Right lobe of liver (tissue), 6 donors: ENCODE measurements at regions not wholly inside any gene's neighbourhood (a gene's known extent, or its start where the extent isn't known, plus 50 kb on each side); places are given as distances from the start of the nearest gene placed in this dataset.
A peak's percentile ranks its signal among the peaks of the same experiment; 100 is the strongest.

Experiments
- ATAC-seq, 4 donors: fragments of 200-7000 bp; cut with Tn5 transposase; one replicate each; pipeline ENCODE4 v1.9.1; 2020; ENCODE audit warnings: mild to moderate bottlenecking in 4 of 4, moderate library complexity in 4 of 4
- DNase-seq, 3 donors: peaks; one replicate each; pipeline ENCODE4 v3.0.0-alpha.2; 2020
- H3K27ac ChIP-seq, 3 donors: fragments of 200-600 bp; one replicate each; pipeline ENCODE4 v1.8.0; 2022
- H3K27me3 ChIP-seq, 2 donors: fragments of 200-600 bp; one replicate each; pipeline ENCODE4 v1.8.0; 2022
- H3K36me3 ChIP-seq, 4 donors: fragments of 200-600 bp; sonication (generic) in 1 of 4; one replicate each; pipeline versions ENCODE4 v1.5.1 to v1.8.0; 2017 to 2022; ENCODE audit warnings: control low read depth in 1 of 4
- H3K4me1 ChIP-seq, 4 donors: fragments of 200-600 bp; sonication (generic) in 1 of 4; one replicate each; pipeline versions ENCODE4 v1.5.1 to v1.8.0; 2017 to 2022; ENCODE audit warnings: control low read depth in 1 of 4
- H3K4me3 ChIP-seq, 3 donors: fragments of 200-600 bp; one replicate each; pipeline ENCODE4 v1.8.0; 2022
- H3K9me3 ChIP-seq, 4 donors: fragments of 200-600 bp; sonication (generic) in 1 of 4; one replicate each; pipeline versions ENCODE4 v1.5.1 to v1.8.0; 2017 to 2022; ENCODE audit warnings: control low read depth in 1 of 4
- CTCF ChIP-seq, 4 donors: fragments of 200-600 bp in 3 of 4; fragments of 450-650 bp in 1 of 4; IDR thresholded peaks; one replicate each; pipeline versions ENCODE4 v1.5.1 to v1.8.0; 2016 to 2022; ENCODE audit warnings: antibody characterized with exemption in 4 of 4, mild to moderate bottlenecking in 2 of 4
- POLR2A ChIP-seq: fragments of 450-650 bp; IDR thresholded peaks from one replicate; pipeline ENCODE4 v1.6.1; 2017; ENCODE audit warnings: antibody characterized with exemption, mild to moderate bottlenecking
- WGBS: methylation state at CpG from one replicate; pipeline ENCODE4 v1.1.6; 2018; ENCODE audit warnings: low coverage, low lambda C conversion rate; ENCODE audit not compliant: insufficient coverage; ENCODE audit errors: missing lambda C conversion rate; 5-methylcytosine and 5-hydroxymethylcytosine counted together
- intact Hi-C, 2 donors: fragments of 100-400 bp; cut with DNase I; formaldehyde crosslinking; loops; one replicate each; pipeline versions ENCODE4 v1.11.2 to v1.14.1; 2022
- donor health status: DM: no; HTN: yes; CAD: no.
- donor health status: DM: no; HTN: no; CAD: no.
- donor health status: DM: no; HTN: no; CAD: no.
- donor health status: DM: no; HTN: yes; CAD: no.
- donor health status: DM: no; HTN: yes; CAD: no.

GRCh38 chr6:7041511-7042026, 66.2 kb upstream of the RREB1 start:
- Histone ChIP-seq H3K9me3 (no peaks in the 10 kb centered on the region), H3K4me3 (peak overlapping the region in 2 of 3 donors; percentile 42 to 47), H3K4me1 (peaks cover 0 to 31% (median 10%) of the 10 kb centered on the region in 4 donors), H3K36me3 (no peaks in the 10 kb centered on the region), H3K27me3 (no peaks in the 10 kb centered on the region), H3K27ac (peak overlapping the region; percentile 81 to 89 (median 88))
- DNase-seq (no peak), ATAC-seq (peak in 1 of 4 donors; percentile 2)
- intact Hi-C loops = no loop called here
- 42% methylated on average over 3 of the region's 3 CpGs for WGBS
- TF ChIP-seq CTCF (IDR thresholded peaks at IDR 0.05) (no peak), POLR2A (no peak)

GRCh38 chr6:7042056-7042653, 65.6 kb upstream of the RREB1 start:
- peaks cover 0 to 37% (median 10%) of the 10 kb centered on the region in 4 donors for H3K4me1 ChIP-seq
- H3K36me3 ChIP-seq = no peaks in the 10 kb centered on the region
- no peak for TF ChIP-seq POLR2A
- TF ChIP-seq CTCF (IDR thresholded peaks at IDR 0.05) = no peak
- intact Hi-C loops = no loop called here
- WGBS = 13% methylated on average over 10 of the region's 12 CpGs
- peak overlapping the region; percentile 7 to 47 (median 42) for H3K4me3 ChIP-seq
- H3K9me3 ChIP-seq = no peaks in the 10 kb centered on the region
- ATAC-seq = peak; percentile 66 to 74 (median 72)
- H3K27ac ChIP-seq = peak overlapping the region; percentile 81 to 89 (median 88)
- DNase-seq = peak in 2 of 3 donors; percentile 55 to 60
- no peaks in the 10 kb centered on the region for H3K27me3 ChIP-seq

GRCh38 chr6:7042654-7043545, 64.9 kb upstream of the RREB1 start:
- DNase-seq (peak; percentile 43 to 82 (median 60)), ATAC-seq (peak; percentile 89 to 98 (median 92))
- TF ChIP-seq CTCF (IDR thresholded peaks at IDR 0.05) (no peak), POLR2A (peak; percentile 64)
- peak overlapping the region; percentile 81 to 89 (median 88) for H3K27ac ChIP-seq
- H3K36me3 ChIP-seq = no peaks in the 10 kb centered on the region
- H3K4me1 ChIP-seq = peaks cover 0 to 39% (median 10%) of the 10 kb centered on the region in 4 donors
- intact Hi-C loops = no loop called here
- H3K9me3 ChIP-seq = no peaks in the 10 kb centered on the region
- H3K4me3 ChIP-seq = peak overlapping the region; percentile 7 to 47 (median 42)
- H3K27me3 ChIP-seq = no peaks in the 10 kb centered on the region
- 32% methylated on average over 11 of the region's 11 CpGs for WGBS

- Histone ChIP-seq H3K4me1 (peaks cover 0 to 39% (median 10%) of the 10 kb centered on the region in 4 donors), H3K27ac (no peak overlapping the region), H3K36me3 (no peaks in the 10 kb centered on the region), H3K4me3 (no peak overlapping the region), H3K27me3 (no peaks in the 10 kb centered on the region), H3K9me3 (no peaks in the 10 kb centered on the region)
- 88% methylated on average over 4 of the region's 4 CpGs for WGBS
- DNase-seq (no peak), ATAC-seq (no peak)
- no peak for TF ChIP-seq POLR2A
- no peak for TF ChIP-seq CTCF (IDR thresholded peaks at IDR 0.05)
- intact Hi-C loops = no loop called here
Observed at GRCh38 chr6:7045331-7045730, 62.4 kb upstream of the RREB1 start.
